ENCODE measurements at regions not wholly inside any gene's neighbourhood (a gene's known extent, or its start where the extent isn't known, plus 50 kb on each side); places are given as distances from the start of the nearest gene placed in this dataset.

GRCh38 chr3:661356-661755, 431.5 kb upstream of the CNTN6 start:
- ATAC-seq, result no peak
- TF ChIP-seq CTCF (IDR thresholded peaks at IDR 0.05), result no peak
- Mint-ChIP-seq H3K27ac (no peak overlapping the region), H3K4me3 (no peak overlapping the region), H3K36me3 (no peaks in the 10 kb centered on the region), H3K4me1 (no peaks in the 10 kb centered on the region), H3K9me3 (peaks cover 6 to 12% of the 10 kb centered on the region in 2 donors), H3K27me3 (ENCODE audit: low read depth in 2 of 2) (no peaks in the 10 kb centered on the region)
- no peaks in the 10 kb centered on the region for H3K27me3 ChIP-seq (ENCODE audit: control insufficient read depth, insufficient read depth, low read length)
- intact Hi-C loops (cut with micrococcal nuclease), result no loop called here
- WGBS (ENCODE audit: insufficient coverage), result 100% methylated on average over 1 of the region's 3 CpGs
- H3K4me1 ChIP-seq (ENCODE audit: control insufficient read depth, insufficient read depth, low read length), result no peaks in the 10 kb centered on the region
- H3K36me3 ChIP-seq (ENCODE audit: control insufficient read depth, insufficient read depth, low read length), result no peaks in the 10 kb centered on the region
- no peaks in the 10 kb centered on the region for H3K9me3 ChIP-seq (ENCODE audit: control insufficient read depth, insufficient read depth, low read length)
- H3K4me3 ChIP-seq (ENCODE audit: low read length), result no peak overlapping the region
- no peak overlapping the region for H3K27ac ChIP-seq (ENCODE audit: low read length)
- no peak for DNase-seq

- no peak for ATAC-seq
- intact Hi-C loops (cut with micrococcal nuclease), result no loop called here
- WGBS (ENCODE audit: insufficient coverage), result 50% methylated on average over 1 of the region's 2 CpGs
- H3K27ac Mint-ChIP-seq, result no peak overlapping the region
- no peaks in the 10 kb centered on the region for H3K4me1 Mint-ChIP-seq
- Histone ChIP-seq H3K4me3 (ENCODE audit: low read length) (no peak overlapping the region), H3K27me3 (ENCODE audit: control insufficient read depth, insufficient read depth, low read length) (no peaks in the 10 kb centered on the region), H3K9me3 (ENCODE audit: control insufficient read depth, insufficient read depth, low read length) (peaks cover 3% of the 10 kb centered on the region), H3K27ac (ENCODE audit: low read length) (no peak overlapping the region), H3K36me3 (ENCODE audit: control insufficient read depth, insufficient read depth, low read length) (no peaks in the 10 kb centered on the region), H3K4me1 (ENCODE audit: control insufficient read depth, insufficient read depth, low read length) (no peaks in the 10 kb centered on the region)
- no peaks in the 10 kb centered on the region for H3K27me3 Mint-ChIP-seq (ENCODE audit: low read depth in 2 of 2)
- no peak for TF ChIP-seq CTCF (IDR thresholded peaks at IDR 0.05)
- DNase-seq, result no peak
- H3K9me3 Mint-ChIP-seq, result peaks cover 9 to 21% of the 10 kb centered on the region in 2 donors
- H3K36me3 Mint-ChIP-seq, result no peaks in the 10 kb centered on the region
- no peak overlapping the region for H3K4me3 Mint-ChIP-seq
These were observed 418.7 kb upstream of the CNTN6 start for GRCh38 chr3:674116-674515.

- Histone ChIP-seq H3K36me3 (ENCODE audit: control insufficient read depth, insufficient read depth, low read length) (no peaks in the 10 kb centered on the region), H3K9me3 (ENCODE audit: control insufficient read depth, insufficient read depth, low read length) (no peaks in the 10 kb centered on the region), H3K27me3 (ENCODE audit: control insufficient read depth, insufficient read depth, low read length) (no peaks in the 10 kb centered on the region), H3K27ac (ENCODE audit: low read length) (no peak overlapping the region), H3K4me3 (ENCODE audit: low read length) (no peak overlapping the region), H3K4me1 (ENCODE audit: control insufficient read depth, insufficient read depth, low read length) (no peaks in the 10 kb centered on the region)
- no peaks in the 10 kb centered on the region for H3K4me1 Mint-ChIP-seq
- DNase-seq (no peak), ATAC-seq (no peak)
- 90% methylated on average over 4 of the region's 4 CpGs for WGBS (ENCODE audit: insufficient coverage)
- TF ChIP-seq CTCF (IDR thresholded peaks at IDR 0.05), result no peak
- H3K9me3 Mint-ChIP-seq, result peaks cover 14 to 29% of the 10 kb centered on the region in 2 donors
- H3K36me3 Mint-ChIP-seq, result no peaks in the 10 kb centered on the region
- intact Hi-C loops (cut with micrococcal nuclease), result no loop called here
- H3K27ac Mint-ChIP-seq, result no peak overlapping the region
- no peaks in the 10 kb centered on the region for H3K27me3 Mint-ChIP-seq (ENCODE audit: low read depth in 2 of 2)
- H3K4me3 Mint-ChIP-seq, result no peak overlapping the region
These were observed 417.0 kb upstream of the CNTN6 start for GRCh38 chr3:675846-676245.

- ATAC-seq, result no peak
- TF ChIP-seq CTCF (IDR thresholded peaks at IDR 0.05), result no peak
- 71% methylated on average over 1 of the region's 2 CpGs for WGBS (ENCODE audit: insufficient coverage)
- no peak overlapping the region for H3K4me3 ChIP-seq (ENCODE audit: low read length)
- Mint-ChIP-seq H3K27me3 (ENCODE audit: low read depth in 2 of 2) (no peaks in the 10 kb centered on the region), H3K4me3 (no peak overlapping the region), H3K27ac (no peak overlapping the region), H3K4me1 (no peaks in the 10 kb centered on the region), H3K9me3 (peaks cover 9 to 30% of the 10 kb centered on the region in 2 donors), H3K36me3 (no peaks in the 10 kb centered on the region)
- DNase-seq, result no peak
- H3K36me3 ChIP-seq (ENCODE audit: control insufficient read depth, insufficient read depth, low read length), result no peaks in the 10 kb centered on the region
- H3K27me3 ChIP-seq (ENCODE audit: control insufficient read depth, insufficient read depth, low read length), result no peaks in the 10 kb centered on the region
- H3K4me1 ChIP-seq (ENCODE audit: control insufficient read depth, insufficient read depth, low read length), result no peaks in the 10 kb centered on the region
- H3K27ac ChIP-seq (ENCODE audit: low read length), result no peak overlapping the region
- no peaks in the 10 kb centered on the region for H3K9me3 ChIP-seq (ENCODE audit: control insufficient read depth, insufficient read depth, low read length)
- intact Hi-C loops (cut with micrococcal nuclease), result no loop called here
These were observed 409.1 kb upstream of the CNTN6 start for GRCh38 chr3:683770-684169.

Measured in natural killer cell (primary cell).